Right hindlimb (tissue), 1 donor: ENCODE measurements at regions not wholly inside any gene's neighbourhood (a gene's known extent, or its start where the extent isn't known, plus 50 kb on each side); places are given as distances from the start of the nearest gene placed in this dataset.
"Not testable (repeated sequence)": the region's sequence is repeated elsewhere in the genome, so short reads cannot be mapped to it uniquely, and the experiment has no call there.

ENCODE experiments used
- DNase-seq: peaks from one replicate; pipeline ENCODE4 v3.0.0-alpha.2; 2018

DNA sequence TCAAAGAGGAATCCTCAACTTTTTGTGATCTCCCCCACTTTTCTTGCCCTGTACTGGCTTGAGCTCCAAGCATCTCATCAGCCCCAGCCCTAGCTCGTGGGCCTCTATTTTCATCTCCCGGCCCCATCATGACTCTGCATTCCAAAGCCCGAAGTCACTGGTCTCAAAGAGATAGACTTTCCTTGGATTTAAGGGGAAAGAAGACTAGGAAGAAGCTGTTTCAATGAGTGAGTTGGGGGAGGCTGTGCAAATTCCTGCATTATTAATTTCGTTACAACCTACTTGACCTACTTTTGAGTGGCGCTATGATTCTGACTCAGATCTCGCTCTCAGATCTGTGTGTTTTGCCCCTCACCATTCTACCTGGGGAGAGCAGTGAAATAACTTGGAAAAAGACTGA lies 266.6 kb upstream of the TBL1XR1 start:
- no peak for DNase-seq

DNA sequence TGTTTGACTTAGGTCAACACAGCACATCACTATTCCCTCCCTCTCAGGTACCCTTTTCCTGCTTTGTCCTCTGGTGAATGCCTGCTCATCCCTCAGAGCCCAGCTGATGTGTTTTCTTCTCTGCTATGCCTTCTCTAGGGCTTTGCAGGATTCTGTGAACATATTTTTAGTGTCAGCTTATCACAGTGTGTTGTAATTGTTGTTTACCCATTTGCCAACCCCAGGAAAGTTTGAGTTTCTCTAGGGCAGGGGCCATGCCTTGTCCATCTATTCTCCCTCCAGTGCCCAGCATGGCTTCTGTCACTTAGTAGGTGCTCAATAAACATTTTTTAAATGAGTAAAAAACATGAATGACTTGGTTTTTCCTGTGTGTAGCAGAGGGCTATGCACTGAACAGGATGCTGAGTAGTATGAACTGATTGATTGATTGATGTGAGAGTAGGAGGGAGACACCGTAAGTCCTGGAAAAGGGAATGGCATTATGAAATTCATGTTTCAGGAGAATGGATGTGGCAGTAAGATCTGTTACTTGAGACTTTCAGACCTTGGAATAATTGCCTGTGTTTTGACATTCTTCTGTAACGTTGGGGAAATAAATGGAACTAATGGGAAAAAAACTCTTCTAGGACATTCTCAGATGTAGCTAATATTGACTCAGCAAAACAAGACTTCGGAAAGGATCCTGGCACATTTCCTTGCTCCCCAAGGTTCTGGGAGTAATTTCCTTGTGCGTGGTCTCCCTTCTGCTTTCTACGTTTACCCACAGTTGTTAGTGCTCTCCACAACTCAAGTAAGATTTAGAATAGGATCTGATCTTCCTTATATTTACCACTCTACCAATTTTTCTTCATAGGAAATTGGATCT lies 267.3 kb upstream of the TBL1XR1 start:
- DNase-seq: peak; percentile 44

DNA sequence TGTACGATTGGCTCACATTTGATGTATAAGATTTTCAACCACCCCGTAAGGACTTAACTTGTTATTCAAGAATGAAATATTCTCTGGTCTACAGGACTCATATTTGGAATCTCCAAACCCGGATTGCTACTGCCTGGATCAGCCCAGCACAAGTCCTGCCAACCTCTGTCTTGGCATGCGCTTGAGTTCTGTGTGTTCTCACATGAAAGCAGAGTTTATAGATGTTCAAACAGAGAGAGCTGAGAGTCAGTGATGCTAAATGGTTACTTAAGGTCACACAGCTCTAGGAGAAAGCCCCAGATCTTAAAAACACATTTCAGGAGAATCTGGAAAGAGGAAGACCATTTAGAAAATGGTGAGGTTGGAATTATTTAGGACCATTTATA lies 268.0 kb upstream of the TBL1XR1 start:
- peak; percentile 73 for DNase-seq

DNA sequence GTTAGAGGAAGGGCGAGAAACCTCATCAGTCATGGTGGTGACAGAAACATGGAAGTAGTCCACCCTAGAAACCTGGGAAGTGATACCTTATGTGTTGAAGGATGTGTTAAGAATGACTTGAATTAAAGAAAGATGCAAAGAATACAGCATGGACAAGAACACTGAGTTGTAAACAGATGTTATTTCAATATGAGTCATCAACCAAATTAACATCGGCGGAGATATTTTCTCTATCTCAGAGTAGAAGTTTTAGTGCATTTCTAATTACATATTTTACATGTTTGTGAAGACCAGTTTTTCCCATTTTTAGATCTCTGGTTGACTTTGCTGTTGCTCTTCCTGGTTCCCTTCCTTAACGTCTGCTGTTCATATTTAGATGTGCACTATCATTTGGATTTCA lies 268.8 kb upstream of the TBL1XR1 start:
- no peak for DNase-seq

DNA sequence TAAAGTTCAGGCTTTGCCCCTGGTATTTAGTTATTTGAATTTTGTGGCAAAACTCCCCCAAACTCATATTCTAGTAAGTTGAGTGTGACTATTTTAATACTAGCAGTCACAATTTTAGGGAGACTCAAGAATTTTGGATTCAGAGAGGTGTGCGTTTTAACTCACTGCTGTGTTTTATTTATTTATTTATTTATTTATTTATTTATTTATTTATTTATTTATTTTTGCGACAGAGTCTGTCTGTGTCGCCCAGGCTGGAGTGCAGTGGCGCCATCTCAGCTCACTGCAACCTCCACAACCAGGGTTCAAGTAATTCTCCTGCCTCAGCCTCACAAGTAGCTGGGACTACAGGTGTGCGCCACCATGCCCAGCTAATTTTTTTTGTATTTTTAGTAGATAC lies 269.3 kb upstream of the TBL1XR1 start:
- DNase-seq: not testable (repeated sequence)

DNA sequence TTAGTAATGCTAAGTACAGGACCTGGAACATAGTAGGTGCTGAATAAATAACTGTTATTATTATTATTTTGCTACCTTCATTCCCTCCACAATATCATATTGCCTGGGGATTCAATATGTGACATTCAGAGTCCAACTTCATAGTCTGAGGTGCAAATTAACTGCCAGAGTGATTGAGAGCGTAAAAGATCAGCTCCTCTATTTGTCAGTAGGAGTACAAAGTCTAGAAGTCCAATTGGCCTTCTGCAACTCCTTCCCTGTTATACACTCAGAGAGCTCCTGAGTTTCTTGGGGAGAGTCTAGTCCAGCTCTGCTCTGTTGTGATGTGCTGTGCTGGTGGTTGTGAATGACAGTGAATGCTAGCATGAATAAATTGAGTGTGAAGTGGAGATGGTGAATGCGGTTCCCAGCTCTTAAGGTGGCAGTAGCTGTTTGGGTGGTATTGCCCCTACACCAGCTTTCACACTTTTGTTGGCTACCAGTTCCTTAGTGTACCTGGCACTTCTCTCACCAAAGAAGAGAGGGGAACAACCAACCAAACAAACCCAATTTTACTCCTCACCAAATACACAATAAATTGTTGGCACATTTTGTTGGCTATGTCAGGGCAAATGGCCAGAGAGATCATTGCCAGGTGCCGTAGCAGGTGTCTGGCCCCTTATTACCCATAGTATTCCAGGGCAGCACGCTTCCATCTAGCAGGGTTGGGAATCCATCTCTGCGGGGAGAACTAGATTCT lies 270.1 kb upstream of the TBL1XR1 start:
- no peak for DNase-seq

DNA sequence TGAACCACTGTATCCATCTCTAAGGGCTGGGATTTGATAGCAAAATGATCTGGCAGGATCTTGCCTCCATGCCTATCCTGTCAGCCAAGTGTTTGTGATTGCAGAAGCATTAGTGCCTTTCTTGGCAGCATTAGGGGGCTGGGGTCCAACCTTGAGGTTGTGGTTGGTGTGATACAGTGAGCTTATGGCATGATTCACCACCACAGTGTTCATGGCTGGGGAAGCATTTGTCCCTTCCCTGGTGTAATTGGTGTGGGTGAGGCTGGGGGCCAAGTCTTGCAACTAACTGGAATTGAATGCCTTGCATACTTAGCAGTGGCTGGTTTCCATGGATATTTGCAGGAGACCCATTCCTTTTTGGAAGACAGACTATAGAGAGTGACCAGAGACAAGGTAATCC lies 271.0 kb upstream of the TBL1XR1 start:
- DNase-seq: peak; percentile 47

DNA sequence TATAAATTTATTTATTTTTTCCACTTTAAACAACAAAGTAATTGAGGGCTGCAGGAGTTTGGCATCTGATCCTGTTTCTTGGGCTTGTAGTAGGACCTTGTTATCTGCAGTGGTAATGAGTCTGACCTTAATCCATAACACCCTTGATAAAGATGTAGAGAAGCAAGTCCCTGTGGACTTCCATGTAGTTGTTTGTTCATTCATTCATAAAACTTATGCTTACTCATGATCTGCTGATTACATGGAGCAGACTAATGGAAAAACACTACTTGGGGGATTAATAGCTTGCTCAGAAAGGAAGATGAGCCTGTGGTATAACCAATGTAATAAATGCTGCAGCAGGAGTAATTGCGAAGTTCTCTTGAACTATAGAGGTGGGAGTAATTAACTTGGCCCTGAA lies 271.5 kb upstream of the TBL1XR1 start:
- no peak for DNase-seq

DNA sequence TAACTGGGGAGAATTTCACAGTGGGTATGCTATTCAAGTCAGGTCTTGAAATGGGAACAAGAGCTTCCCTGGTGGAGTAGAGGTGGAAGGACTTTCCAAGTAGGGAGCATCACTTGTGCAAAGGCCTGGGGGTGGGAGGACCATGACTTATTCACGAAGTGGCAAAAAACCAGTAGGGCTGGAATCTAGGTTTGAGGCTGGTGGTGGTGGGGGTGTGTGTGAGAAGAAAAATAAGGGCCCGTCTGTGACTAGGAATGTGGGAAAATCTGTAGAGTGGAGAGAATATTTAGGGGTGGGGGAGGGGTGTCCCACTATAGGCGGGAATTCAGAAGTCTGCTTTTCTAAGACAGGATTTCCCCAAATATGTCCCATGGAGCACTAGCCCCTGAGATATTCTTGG lies 271.9 kb upstream of the TBL1XR1 start:
- no peak for DNase-seq

DNA sequence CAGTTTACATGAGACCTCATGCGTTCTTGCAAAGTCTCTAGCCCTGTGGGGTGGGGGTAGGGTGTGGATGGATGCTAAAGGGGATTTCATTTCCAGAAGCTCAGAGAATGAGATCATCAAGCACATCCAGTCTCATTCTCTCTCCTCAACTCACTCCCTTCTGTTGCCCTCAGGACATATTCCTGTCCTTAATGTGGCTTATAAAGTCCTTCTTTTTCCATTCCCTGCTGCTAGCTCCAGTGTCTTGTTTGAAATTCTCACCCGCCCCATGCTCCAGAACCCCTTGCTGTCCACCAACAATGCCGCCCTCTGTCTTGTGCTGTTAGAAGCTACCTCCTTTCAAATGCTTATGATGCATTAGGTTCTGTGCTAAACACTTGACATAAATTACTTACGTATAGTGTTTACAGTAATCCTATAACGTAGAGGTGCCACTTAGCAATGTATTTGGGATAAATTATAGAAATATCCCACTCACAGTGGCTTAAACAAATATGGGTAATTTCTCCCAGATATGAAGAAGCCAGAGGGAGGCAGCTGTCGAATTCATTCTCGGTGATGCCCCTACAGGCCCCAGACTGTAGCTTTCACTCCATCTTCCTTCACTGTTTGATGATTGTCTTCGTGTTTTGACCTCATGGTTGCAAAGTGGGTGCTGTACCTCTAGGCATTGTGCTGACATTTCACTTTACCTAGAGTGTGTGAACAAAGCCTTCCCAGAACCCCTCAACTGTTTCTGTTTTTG lies 273.1 kb upstream of the TBL1XR1 start:
- DNase-seq: no peak

DNA sequence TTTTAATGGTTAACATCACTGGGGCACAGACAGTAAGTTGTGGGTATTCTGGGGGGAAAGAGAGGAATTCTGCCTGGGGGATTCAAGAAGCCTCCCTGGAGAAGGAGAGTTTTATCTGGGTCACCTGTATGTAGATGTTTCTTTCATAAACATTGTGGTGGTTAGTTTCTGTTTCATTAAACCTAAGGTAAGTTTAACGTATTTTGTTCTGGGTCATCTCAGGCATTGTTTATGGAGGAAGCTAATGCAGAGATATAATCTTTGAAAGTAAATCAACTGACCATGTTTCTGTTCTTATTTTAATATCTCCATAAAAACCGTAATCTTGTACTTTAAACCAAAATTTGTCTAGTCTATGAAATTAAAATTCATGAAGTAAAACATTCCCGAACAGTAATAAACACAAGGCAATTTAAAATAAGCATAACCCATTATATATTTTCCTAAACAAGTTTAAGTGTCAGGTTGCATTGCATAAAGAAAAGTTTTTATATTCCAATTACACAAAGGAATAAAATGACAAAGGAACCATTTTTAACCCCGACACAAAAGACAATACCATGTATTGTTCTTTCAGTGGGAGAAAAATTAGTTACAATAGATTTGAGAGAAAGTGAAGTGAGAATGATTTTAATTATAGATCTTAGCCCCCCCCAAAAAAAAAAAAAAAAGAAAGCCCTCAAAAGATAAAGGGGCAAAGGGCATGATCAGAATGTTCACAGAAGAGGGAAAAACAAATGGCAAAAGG lies 274.6 kb upstream of the TBL1XR1 start:
- DNase-seq: no peak

DNA sequence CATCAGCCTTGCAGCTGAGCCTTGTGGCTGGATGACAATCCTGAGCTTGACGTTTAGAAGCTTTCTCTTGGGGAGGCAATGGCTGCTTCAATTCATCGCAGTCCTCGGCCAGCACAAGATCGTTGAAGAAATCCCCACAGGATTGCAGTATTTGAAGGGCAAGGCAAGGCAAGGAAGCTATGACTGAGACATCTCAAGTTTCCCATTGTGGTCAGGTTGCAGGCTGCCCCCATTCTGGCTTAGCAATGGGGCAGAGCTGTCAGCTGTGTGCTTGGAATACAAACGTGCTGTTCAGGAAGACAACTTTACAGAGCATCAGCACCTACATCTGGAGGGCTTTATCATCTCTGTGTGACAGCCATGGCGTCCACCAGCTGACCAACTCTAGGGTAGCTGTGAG lies 275.9 kb upstream of the TBL1XR1 start:
- no peak for DNase-seq

DNA sequence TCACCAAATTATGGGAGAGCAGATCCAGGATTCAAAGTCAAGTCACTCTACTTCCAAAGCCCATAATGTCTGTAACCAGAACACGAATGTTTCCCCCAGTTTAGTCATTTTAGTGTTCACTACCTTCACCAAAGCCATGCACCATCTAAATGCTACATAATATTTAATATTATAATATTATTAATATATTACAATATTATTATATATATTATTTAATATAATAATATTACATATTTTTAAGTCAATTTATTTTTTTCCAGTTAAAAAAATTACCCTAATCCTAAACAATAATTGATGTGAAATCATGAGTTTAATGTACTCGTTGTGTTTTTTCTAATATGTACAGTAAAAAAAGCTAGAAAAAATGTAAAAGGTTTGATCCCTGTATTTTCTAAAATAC lies 276.6 kb upstream of the TBL1XR1 start:
- no peak for DNase-seq

DNA sequence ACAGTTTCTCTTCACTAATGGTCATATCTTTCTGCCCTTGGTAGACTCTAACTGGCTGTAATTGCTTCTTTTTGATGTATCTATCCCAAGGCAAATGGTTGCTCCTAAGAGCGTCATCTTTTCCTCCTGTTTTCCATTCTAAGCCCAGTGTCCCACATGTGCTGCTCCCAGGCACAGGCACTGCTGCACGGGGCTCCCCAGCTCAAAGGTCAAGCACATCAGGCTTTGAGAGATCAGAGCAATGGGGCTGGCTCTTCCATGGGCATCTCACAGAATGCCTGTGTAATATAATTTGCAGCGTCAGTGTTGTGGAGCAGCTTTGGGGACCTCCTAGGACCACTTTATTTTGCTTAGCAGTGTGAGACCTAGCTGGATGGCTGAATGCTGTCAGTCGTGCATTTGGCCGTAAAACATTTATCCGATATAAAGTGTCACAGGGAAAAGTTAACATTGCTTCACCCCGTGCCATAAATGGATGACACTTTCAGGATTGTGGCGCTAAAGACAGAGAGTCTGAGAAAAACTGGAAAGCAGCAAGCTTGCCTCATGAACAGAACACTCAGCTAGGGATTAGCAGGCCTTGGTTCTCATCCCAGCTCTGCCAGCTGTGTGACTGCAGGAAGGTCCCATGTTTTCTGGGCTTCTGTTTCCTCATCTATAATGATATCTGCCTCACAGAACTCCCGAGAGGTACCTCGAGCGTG lies 277.5 kb upstream of the TBL1XR1 start:
- DNase-seq: no peak

DNA sequence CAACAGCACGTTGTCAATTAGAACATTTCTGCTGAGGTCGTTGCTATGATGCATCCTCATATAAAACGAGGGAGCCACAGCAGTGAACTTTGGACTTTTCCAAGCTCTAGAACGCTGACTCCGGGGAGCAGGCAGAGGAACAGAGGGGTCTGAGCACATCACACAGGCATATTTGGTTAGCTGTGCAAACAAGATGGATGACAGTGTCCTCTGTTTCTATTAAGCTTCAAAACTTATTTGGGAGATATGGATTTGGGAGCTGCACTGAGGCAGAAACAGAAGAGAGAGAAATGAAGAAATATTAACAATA lies 278.0 kb upstream of the TBL1XR1 start:
- no peak for DNase-seq

DNA sequence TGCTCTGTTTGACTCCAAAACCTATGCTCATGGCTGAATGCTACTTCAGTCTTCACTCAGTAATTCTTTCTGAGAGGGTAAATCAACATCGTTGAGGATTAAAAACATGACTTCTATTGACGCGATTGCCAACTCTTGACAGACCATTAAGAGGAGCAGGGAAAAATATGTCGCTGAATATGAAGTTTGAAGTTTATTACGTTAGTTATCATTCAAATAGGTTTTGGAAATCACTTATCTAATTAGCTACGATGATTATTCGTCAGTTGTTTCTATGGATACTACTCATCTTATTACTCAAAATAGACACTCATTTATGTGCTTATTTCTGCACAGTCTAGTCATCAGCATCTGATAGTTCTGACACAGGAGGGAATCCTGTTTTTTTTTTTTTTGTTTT lies 279.2 kb upstream of the TBL1XR1 start:
- no peak for DNase-seq

DNA sequence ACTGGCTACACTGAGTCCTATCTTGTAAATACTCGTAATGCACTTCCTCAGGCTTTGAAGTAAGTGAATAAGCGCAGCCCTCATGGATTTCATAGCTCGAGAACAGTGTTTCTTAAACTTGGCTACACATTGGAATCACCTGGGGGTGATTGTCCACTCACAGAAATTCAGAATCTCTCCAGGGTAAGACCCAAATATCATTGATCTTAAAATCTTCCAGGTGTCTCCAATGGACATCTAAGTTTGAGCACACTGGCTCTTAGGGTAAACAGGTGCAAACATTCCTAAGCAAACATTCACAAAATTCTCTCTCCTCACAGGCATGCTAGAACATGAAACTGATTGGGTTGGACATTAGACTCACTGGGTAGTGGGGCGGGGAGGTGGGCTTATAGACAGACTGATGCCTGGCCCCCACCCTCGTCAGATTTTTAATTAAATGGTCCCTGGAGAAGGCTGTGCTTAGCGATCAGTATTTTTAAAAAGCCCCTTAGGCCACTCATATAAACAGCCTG lies 279.7 kb upstream of the TBL1XR1 start:
- no peak for DNase-seq

DNA sequence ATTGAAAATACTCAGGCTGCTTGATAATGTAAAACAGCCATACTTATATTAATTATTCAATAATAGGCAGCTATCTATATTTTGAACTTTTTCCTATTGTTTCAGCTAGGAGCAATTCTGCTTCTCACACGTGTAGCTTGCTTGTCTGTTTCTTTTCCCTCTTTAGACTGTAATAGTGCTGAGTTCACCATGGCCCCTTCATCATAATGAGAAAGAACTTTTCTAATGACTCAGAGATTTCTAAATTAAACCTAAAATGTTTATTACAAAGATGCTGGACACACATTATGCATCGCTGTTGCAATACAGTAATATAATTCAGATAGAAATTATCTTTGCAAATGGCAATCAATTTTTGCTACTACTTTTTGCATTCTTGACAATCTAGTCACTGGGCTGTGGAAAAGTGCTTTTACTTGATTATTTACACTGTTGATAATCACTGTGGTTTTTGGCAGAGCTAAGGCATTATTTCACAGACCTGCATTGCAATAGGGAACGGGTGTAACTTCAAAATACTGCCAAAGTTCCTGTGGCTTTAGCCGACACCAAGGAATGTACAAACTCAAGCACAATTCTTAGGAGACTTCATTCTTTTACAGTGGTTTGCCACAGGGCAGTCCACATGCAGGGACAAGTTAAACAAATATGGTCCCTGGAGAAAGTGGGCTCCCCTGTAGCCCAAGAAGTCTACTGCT lies 281.0 kb upstream of the TBL1XR1 start:
- DNase-seq: peak; percentile 70

DNA sequence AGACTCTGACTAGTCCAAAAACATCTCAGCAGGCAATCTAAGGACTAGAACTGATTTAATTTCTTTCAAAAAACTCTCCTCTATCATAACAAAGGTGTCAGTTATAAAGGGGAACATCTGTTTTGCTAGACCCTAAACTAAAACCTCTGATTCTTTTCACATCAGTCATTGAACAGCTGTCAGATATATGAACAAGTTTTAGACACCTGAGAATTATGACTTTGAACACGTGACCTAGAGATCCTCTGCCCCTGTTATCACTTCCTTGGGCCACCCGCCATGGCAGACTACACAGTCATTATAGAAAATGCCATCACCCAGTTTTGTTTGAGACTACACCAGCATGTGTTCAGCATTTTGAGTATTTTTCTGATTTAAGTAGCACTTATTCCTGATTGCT lies 282.3 kb upstream of the TBL1XR1 start:
- DNase-seq: no peak

DNA sequence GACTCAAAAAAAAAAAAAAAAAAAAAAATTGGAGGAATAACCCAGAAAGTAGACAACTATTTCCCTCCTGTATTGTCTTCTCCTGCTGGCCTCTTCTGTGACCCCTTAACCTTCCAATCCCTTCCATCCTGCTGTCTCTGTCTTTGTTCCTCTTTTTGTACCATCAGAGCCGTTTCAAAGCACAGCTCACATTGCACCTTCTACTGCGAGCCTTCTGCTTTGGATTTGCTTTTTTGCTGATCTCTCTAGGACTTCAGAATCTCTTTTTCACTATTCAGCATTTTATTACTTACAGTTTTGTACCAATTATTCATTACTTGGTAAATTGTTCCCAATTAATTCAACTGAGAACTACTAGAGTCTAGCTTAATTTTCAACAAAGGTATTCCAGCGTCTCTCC lies 284.0 kb upstream of the TBL1XR1 start:
- no peak for DNase-seq

DNA sequence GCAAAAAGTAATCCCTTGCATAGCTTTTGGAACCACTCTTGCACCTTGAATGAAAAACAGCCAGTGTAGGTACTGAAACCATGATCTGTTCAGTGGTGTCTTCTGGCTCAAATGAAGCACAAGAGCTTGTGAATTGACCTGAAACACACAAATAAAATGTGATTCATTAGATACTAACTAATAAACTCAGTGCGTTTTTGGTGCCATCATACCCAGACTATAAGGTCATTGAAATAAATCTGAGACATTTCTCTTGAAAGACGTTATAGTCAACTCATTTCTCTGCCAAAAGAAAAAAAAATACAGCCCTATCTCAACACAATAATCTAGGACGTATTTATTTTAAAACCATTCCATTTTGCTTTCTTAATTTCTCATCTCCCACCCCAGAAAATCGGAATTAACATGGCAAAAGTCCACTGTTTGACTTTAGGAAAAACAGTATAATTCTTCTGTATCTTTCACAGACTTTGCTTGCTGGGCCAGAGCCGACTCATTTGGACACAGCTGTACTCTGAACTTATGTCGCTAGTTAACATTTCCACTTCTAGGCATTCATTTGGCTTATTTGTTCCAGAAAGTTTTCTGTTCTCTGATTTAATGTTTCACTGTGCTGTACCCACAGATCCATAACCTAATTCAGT lies 284.9 kb upstream of the TBL1XR1 start:
- DNase-seq: peak; percentile 41
